H1 (cell line): ENCODE measurements at regions not wholly inside any gene's neighbourhood (a gene's known extent, or its start where the extent isn't known, plus 50 kb on each side); places are given as distances from the start of the nearest gene placed in this dataset.
A peak's percentile ranks its signal among the peaks of the same experiment; 100 is the strongest.

Source experiments
- CTCF ChIA-PET: fragments of 300-600 bp; sonication (Branson Sonifier 250); formaldehyde crosslinking; loops from one replicate; lab custom pipeline; 2021; ENCODE audit not compliant: partially characterized antibody; lab: Charles Lee
- POLR2A ChIA-PET: fragments of 300-600 bp; sonication (Branson Sonifier 250); formaldehyde crosslinking; loops from one replicate; lab custom pipeline; 2021; ENCODE audit warnings: inconsistent platforms; ENCODE audit not compliant: partially characterized antibody; lab: Charles Lee
- DNase-seq, 2 experiments: peaks; one replicate each; pipeline versions ENCODE4 v3.0.0 to v3.0.0-alpha.2; 2010 to 2022; ENCODE audit warnings: low spot score in 2 of 2, low read depth in 1 of 2, mixed read lengths in 1 of 2
- FAIRE-seq: peaks from 2 replicates; lab custom pipeline; 2011; peaks lifted over from hg19 to GRCh38; lab: Jason Lieb, UNC
- H2AFZ ChIP-seq: 2 replicates; pipeline ENCODE4 v1.8.1; 2012; ENCODE audit warnings: low read length, inconsistent platforms
- H2AK5ac ChIP-seq: 2 replicates; pipeline ENCODE4 v1.6.1; 2013; ENCODE audit warnings: low read depth, low read length
- H2BK120ac ChIP-seq: replicated peaks from 2 replicates; pipeline ENCODE3; 2013; ENCODE audit warnings: low read depth, low read length, inconsistent platforms
- H2BK12ac ChIP-seq: 2 replicates; pipeline ENCODE4 v1.6.1; 2013; ENCODE audit warnings: low read depth, low read length
- H2BK15ac ChIP-seq: 2 replicates; pipeline ENCODE4 v1.6.1; 2013; ENCODE audit warnings: low read length
- H2BK20ac ChIP-seq: 2 replicates; pipeline ENCODE4 v1.6.1; 2013; ENCODE audit warnings: low read length
- H2BK5ac ChIP-seq: 2 replicates; pipeline ENCODE4 v1.6.1; 2013; ENCODE audit warnings: low read depth, low read length
- H3K14ac ChIP-seq: 2 replicates; pipeline ENCODE4 v1.6.1; 2013; ENCODE audit warnings: inconsistent platforms; ENCODE audit not compliant: insufficient read length
- H3K18ac ChIP-seq: 2 replicates; pipeline ENCODE4 v1.6.1; 2013; ENCODE audit warnings: low read length; ENCODE audit errors: extremely low read depth
- H3K23ac ChIP-seq: 2 replicates; pipeline ENCODE4 v1.6.1; 2013; ENCODE audit warnings: inconsistent platforms; ENCODE audit not compliant: insufficient read length
- H3K23me2 ChIP-seq: 2 replicates; pipeline ENCODE4 v1.6.1; 2013; ENCODE audit warnings: low read depth, low read length
- H3K27ac ChIP-seq: 2 replicates; pipeline ENCODE4 v1.6.1; 2011; ENCODE audit warnings: low read depth, low read length, inconsistent platforms
- H3K27me3 ChIP-seq, 4 experiments: replicated peaks in 1 of 4; 1 replicate in 1 of 4; 2 replicates in 3 of 4; pipeline versions ENCODE4 v1.6.1 to v1.8.1; 2011 to 2013; ENCODE audit warnings: low read length in 3 of 4, mild to moderate bottlenecking in 3 of 4, inconsistent platforms in 2 of 4, mixed read lengths in 2 of 4, moderate library complexity in 1 of 4; ENCODE audit not compliant: control insufficient read depth in 3 of 4, insufficient read depth in 3 of 4; ENCODE audit errors: extremely low read depth in 1 of 4
- H3K36me3 ChIP-seq, 4 experiments: 2 replicates each; pipeline versions ENCODE4 v1.6.1 to v1.8.1; 2011 to 2013; ENCODE audit warnings: mild to moderate bottlenecking in 4 of 4, low read length in 3 of 4, moderate library complexity in 2 of 4, control low read depth in 1 of 4, inconsistent platforms in 1 of 4; ENCODE audit not compliant: insufficient read depth in 4 of 4, control insufficient read depth in 2 of 4
- H3K4ac ChIP-seq: replicated peaks from 2 replicates; pipeline ENCODE3; 2013; ENCODE audit warnings: low read length, low read depth, mixed read lengths, inconsistent platforms; ENCODE audit not compliant: insufficient read length
- H3K4me1 ChIP-seq, 4 experiments: replicated peaks in 1 of 4; 1 replicate in 1 of 4; 2 replicates in 3 of 4; pipeline versions ENCODE4 v1.6.1 to v1.8.1; 2011 to 2013; ENCODE audit warnings: low read length in 3 of 4, inconsistent platforms in 2 of 4, mixed read lengths in 1 of 4; ENCODE audit not compliant: insufficient read depth in 4 of 4, control insufficient read depth in 3 of 4
- H3K4me2 ChIP-seq, 2 experiments: 2 replicates each; pipeline versions ENCODE4 v1.6.1 to v1.8.1; 2011 to 2013; ENCODE audit warnings: low read depth in 2 of 2, low read length in 2 of 2, control low read depth in 1 of 2, inconsistent platforms in 1 of 2, mild to moderate bottlenecking in 1 of 2; ENCODE audit not compliant: insufficient read depth in 1 of 2
- H3K4me3 ChIP-seq, 4 experiments: fragments of 200-600, 300-600 bp in 1 of 4; sonication (generic), shearing (Covaris generic), sonication (Bioruptor Twin) in 1 of 4; 2 replicates each; pipeline versions ENCODE4 v1.5.1 to v1.8.1; 2011 to 2016; ENCODE audit warnings: low read length in 4 of 4, low read depth in 3 of 4, control low read depth in 2 of 4, inconsistent platforms in 2 of 4, mild to moderate bottlenecking in 2 of 4, mixed read lengths in 1 of 4, moderate library complexity in 1 of 4; ENCODE audit not compliant: insufficient read depth in 2 of 4; ENCODE audit errors: extremely low read depth in 1 of 4
- H3K56ac ChIP-seq: replicated peaks from 2 replicates; pipeline ENCODE3; 2013; ENCODE audit warnings: low read depth, mild to moderate bottlenecking, mixed read lengths, low read length, inconsistent platforms; ENCODE audit not compliant: insufficient read length
- H3K79me1 ChIP-seq: 2 replicates; pipeline ENCODE4 v1.6.1; 2013; ENCODE audit warnings: low read depth, low read length, control low read depth
- H3K79me2 ChIP-seq, 2 experiments: 2 replicates each; pipeline versions ENCODE4 v1.6.1 to v1.8.1; 2012 to 2013; ENCODE audit warnings: low read length in 2 of 2, mild to moderate bottlenecking in 2 of 2, inconsistent platforms in 1 of 2; ENCODE audit not compliant: insufficient read depth in 2 of 2, control insufficient read depth in 1 of 2
- H3K9ac ChIP-seq, 4 experiments: replicated peaks in 1 of 4; 1 replicate in 1 of 4; 2 replicates in 3 of 4; pipeline versions ENCODE4 v1.6.1 to v1.8.1; 2011 to 2013; ENCODE audit warnings: low read depth in 3 of 4, low read length in 3 of 4, control low read depth in 2 of 4, mild to moderate bottlenecking in 2 of 4, moderate library complexity in 2 of 4, inconsistent platforms in 1 of 4; ENCODE audit errors: extremely low read depth in 1 of 4
- H3K9me3 ChIP-seq, 2 experiments: 2 replicates each; pipeline versions ENCODE4 v1.6.1 to v1.8.1; 2012 to 2013; ENCODE audit warnings: mild to moderate bottlenecking in 2 of 2, moderate library complexity in 2 of 2, control low read depth in 1 of 2, inconsistent platforms in 1 of 2, low read depth in 1 of 2, low read length in 1 of 2, mixed read lengths in 1 of 2; ENCODE audit not compliant: insufficient read depth in 2 of 2
- H4K20me1 ChIP-seq, 2 experiments: replicated peaks in 1 of 2; 2 replicates each; pipeline versions ENCODE3 to v1.8.1; 2011 to 2013; ENCODE audit warnings: inconsistent platforms in 2 of 2, low read length in 2 of 2, mild to moderate bottlenecking in 1 of 2; ENCODE audit not compliant: insufficient read depth in 2 of 2, control insufficient read depth in 1 of 2
- H4K5ac ChIP-seq: 2 replicates; pipeline ENCODE4 v1.6.1; 2013; ENCODE audit warnings: low read length, low read depth, mixed read lengths, inconsistent platforms; ENCODE audit not compliant: insufficient read length
- H4K8ac ChIP-seq: 2 replicates; pipeline ENCODE4 v1.8.0; 2013; ENCODE audit warnings: mild to moderate bottlenecking, moderate library complexity, low read length, inconsistent platforms; ENCODE audit not compliant: insufficient read depth; ENCODE audit errors: extremely low read depth
- H4K91ac ChIP-seq: replicated peaks from 2 replicates; pipeline ENCODE3; 2013; ENCODE audit warnings: low read length, mixed read lengths, inconsistent platforms; ENCODE audit not compliant: insufficient read length
- EZH2 ChIP-seq: fragments of 200-600 bp; sonication (generic); IDR thresholded peaks from 2 replicates; pipeline ENCODE4 v1.7.1; 2012; ENCODE audit warnings: low read depth, mild to moderate bottlenecking, moderate library complexity, low read length, inconsistent platforms; ENCODE audit not compliant: severe bottlenecking
- NRF1 ChIP-seq: IDR thresholded peaks from 2 replicates; pipeline ENCODE4 v1.6.1; 2011; ENCODE audit warnings: mild to moderate bottlenecking, low read depth, low read length, improper control_type of control experiment
- RAD21 ChIP-seq, 2 experiments: IDR thresholded peaks in 1 of 2; conservative IDR thresholded peaks in 1 of 2; 2 replicates each; pipeline ENCODE4 v1.6.1; 2011; ENCODE audit warnings: low read depth in 2 of 2, low read length in 2 of 2, improper control_type of control experiment in 1 of 2, inconsistent platforms in 1 of 2, mild to moderate bottlenecking in 1 of 2, moderate library complexity in 1 of 2
- SIN3A ChIP-seq, 2 experiments: IDR thresholded peaks in 1 of 2; conservative IDR thresholded peaks in 1 of 2; 2 replicates each; pipeline ENCODE4 v1.6.1; 2011 to 2012; ENCODE audit warnings: low read length in 2 of 2, improper control_type of control experiment in 1 of 2, low read depth in 1 of 2, mild to moderate bottlenecking in 1 of 2
- WGBS, 2 experiments: shearing (Covaris generic) in 1 of 2; methylation state at CpG; one replicate each; pipeline versions ENCODE4 v1.1.6 to v1.1.7; 2013 to 2015; ENCODE audit warnings: low lambda C conversion rate in 2 of 2, mixed read lengths in 2 of 2, inconsistent platforms in 1 of 2, low coverage in 1 of 2, missing lambda C conversion rate in 1 of 2; ENCODE audit not compliant: insufficient replicate concordance in 2 of 2, insufficient coverage in 1 of 2, insufficient read length in 1 of 2; ENCODE audit errors: extremely low coverage in 1 of 2, missing lambda C conversion rate in 1 of 2; 5-methylcytosine and 5-hydroxymethylcytosine counted together
- TF ChIP-seq, protein P1 (sequence below), 3 experiments: IDR thresholded peaks; 1 replicate in 2 of 3; 2 replicates in 1 of 3; pipeline versions ENCODE4 v1.5.1 to v1.6.1; 2011; ENCODE audit warnings: low read length in 3 of 3, mild to moderate bottlenecking in 3 of 3, inconsistent platforms in 2 of 3, low read depth in 1 of 3, moderate library complexity in 1 of 3; ENCODE audit not compliant: insufficient read depth in 1 of 3; ENCODE audit errors: control extremely low read depth in 1 of 3
- TF ChIP-seq, protein P2 (sequence below): IDR thresholded peaks from 2 replicates; pipeline ENCODE4 v1.6.1; 2012; ENCODE audit warnings: inconsistent platforms

DNA sequence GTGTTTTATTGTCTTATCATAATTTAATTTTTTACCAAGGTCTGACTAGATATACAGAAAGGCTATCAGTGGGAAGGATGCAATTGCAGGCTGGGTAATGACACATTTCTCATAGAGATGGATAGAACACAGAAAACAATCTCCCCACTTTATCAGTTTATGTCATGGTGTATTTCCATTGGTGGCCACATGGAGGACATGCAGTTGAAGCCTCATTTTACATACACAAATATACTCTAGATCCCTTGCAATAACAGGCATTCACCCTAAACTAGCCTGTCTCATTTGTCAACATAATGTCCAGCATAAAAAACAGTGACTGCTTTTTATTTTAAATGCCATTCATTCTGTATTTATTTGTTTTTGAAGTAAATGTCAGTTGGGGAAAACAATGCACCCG is 526.3 kb downstream of the GABRG2 start:
- POLR2A ChIA-PET = no interaction called here
- Histone ChIP-seq H4K5ac (no peak overlapping the region), H3K79me2 (no peaks in the 10 kb centered on the region), H2BK20ac (no peak overlapping the region), H2BK12ac (no peak overlapping the region), H3K9ac (no peak overlapping the region), H4K8ac (no peak overlapping the region), H3K4me2 (no peak overlapping the region), H3K4me1 (no peaks in the 10 kb centered on the region), H4K20me1 (no peaks in the 10 kb centered on the region)
- TF ChIP-seq, protein P1, sequence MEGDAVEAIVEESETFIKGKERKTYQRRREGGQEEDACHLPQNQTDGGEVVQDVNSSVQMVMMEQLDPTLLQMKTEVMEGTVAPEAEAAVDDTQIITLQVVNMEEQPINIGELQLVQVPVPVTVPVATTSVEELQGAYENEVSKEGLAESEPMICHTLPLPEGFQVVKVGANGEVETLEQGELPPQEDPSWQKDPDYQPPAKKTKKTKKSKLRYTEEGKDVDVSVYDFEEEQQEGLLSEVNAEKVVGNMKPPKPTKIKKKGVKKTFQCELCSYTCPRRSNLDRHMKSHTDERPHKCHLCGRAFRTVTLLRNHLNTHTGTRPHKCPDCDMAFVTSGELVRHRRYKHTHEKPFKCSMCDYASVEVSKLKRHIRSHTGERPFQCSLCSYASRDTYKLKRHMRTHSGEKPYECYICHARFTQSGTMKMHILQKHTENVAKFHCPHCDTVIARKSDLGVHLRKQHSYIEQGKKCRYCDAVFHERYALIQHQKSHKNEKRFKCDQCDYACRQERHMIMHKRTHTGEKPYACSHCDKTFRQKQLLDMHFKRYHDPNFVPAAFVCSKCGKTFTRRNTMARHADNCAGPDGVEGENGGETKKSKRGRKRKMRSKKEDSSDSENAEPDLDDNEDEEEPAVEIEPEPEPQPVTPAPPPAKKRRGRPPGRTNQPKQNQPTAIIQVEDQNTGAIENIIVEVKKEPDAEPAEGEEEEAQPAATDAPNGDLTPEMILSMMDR (IDR thresholded peaks at IDR 0.05; ENCODE audit: control extremely low read depth in 1 of 3, insufficient read depth in 1 of 3, low read depth in 1 of 3, low read length in 3 of 3) = peak in 1 of 3 experiments; percentile 49; a peak in 1 of 4 replicates
- TF ChIP-seq RAD21 (IDR thresholded peaks at IDR 0.05 in 1 of 2, conservative IDR thresholded peaks at IDR 0.05 in 1 of 2; ENCODE audit: low read depth in 2 of 2, low read length in 2 of 2) = peak; percentile 28 to 39; a peak in 3 of 4 replicates
- no peak for TF ChIP-seq SIN3A (conservative IDR thresholded peaks at IDR 0.05 in 1 of 2, IDR thresholded peaks at IDR 0.05 in 1 of 2; ENCODE audit: low read depth in 1 of 2, low read length in 2 of 2)
- no peak for TF ChIP-seq EZH2
- TF ChIP-seq, protein P2, sequence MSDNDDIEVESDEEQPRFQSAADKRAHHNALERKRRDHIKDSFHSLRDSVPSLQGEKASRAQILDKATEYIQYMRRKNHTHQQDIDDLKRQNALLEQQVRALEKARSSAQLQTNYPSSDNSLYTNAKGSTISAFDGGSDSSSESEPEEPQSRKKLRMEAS = no peak
- no peak for TF ChIP-seq NRF1
- TF ChIP-seq, all 59 proteins: peak for 2
- FAIRE-seq (no peak), DNase-seq (no peak)
- no peaks in the 10 kb centered on the region for H3K79me1 ChIP-seq
- H3K27me3 ChIP-seq = no peaks in the 10 kb centered on the region
- 93% methylated on average over 1 of the region's 1 CpG; no CpG with 5 or more reads in 1 of the 2 experiments for WGBS, 2 experiments
- H4K91ac ChIP-seq = no peak overlapping the region
- H3K23me2 ChIP-seq = no peaks in the 10 kb centered on the region
- H3K4me3 ChIP-seq = no peak overlapping the region
- H2BK15ac ChIP-seq = no peak overlapping the region
- H3K14ac ChIP-seq = no peak overlapping the region
- H2AFZ ChIP-seq = no peak overlapping the region
- H2AK5ac ChIP-seq = no peak overlapping the region
- H3K56ac ChIP-seq = no peak overlapping the region
- CTCF ChIA-PET = interaction anchor here (0.6 to 3.1 kb wide), 11 partner anchors 8 to 754 kb away, joined by 3 to 21 read pairs (median 3); no protein-coding TSS in a partner anchor
- H3K23ac ChIP-seq = no peak overlapping the region
- no peak overlapping the region for H2BK120ac ChIP-seq
- H3K27ac ChIP-seq = no peak overlapping the region
- no peak overlapping the region for H2BK5ac ChIP-seq
- peaks cover 0 to 2% (median 0%) of the 10 kb centered on the region in 4 experiments; a peak in 1 of 8 replicates for H3K36me3 ChIP-seq
- H3K18ac ChIP-seq = no peak overlapping the region
- H3K4ac ChIP-seq = no peak overlapping the region
- H3K9me3 ChIP-seq = peaks cover 7 to 17% of the 10 kb centered on the region in 2 experiments; a peak in 3 of 4 replicates
